ENCODE measurements at regions not wholly inside any gene's neighbourhood (a gene's known extent, or its start where the extent isn't known, plus 50 kb on each side); places are given as distances from the start of the nearest gene placed in this dataset.
A peak's percentile ranks its signal among the peaks of the same experiment; 100 is the strongest.

DNA sequence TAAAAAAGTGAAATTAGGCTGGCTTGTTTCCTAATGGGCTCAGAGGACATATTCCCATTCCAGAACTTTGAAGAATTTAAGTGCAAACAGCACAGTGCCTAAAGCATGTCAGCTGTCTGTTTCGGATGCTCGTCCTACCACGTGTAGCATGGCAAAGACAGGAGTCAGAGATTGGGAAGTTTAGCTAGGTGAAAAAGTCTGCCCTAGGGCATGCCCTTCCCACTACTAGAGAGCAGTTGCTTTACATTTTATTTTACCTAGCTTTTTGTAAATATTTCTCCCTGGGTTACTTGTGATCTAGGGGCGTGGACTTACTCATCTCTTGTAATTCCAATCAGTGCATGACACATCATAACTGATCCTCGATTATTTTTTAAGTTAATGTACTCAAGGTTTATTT lies 111.1 kb downstream of the LMO4 start:
- DNase-seq, result no peak

DNA sequence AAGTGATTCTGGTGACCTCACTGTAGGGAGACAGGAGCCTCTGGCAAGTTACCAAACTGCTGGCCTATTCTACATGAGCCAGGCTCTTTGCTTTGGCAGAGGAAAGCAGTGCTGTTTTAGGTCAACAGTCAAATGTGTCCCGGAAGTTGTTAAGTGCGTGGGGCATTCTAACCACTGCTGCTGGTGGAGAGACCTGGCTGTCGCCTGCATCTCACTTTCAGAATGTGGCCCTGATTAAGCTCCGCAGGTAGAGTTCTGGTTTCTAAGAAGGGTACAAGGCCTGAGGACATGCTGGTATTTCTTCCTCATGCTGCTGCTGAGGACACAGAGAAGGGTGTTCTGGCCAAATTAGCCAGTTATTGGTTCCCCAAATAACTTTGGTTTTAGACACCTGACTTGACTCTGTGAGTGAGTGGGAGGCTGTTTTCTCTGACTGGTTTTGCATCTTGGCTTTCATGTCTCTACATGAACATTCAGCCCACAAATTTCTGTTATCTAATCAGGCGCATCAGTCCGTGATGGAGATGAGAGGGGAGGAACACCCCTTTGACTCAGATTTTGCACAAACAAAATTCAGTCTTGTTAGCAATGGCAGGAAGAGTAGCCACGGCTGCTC lies 120.8 kb downstream of the LMO4 start:
- DNase-seq, result no peak

DNA sequence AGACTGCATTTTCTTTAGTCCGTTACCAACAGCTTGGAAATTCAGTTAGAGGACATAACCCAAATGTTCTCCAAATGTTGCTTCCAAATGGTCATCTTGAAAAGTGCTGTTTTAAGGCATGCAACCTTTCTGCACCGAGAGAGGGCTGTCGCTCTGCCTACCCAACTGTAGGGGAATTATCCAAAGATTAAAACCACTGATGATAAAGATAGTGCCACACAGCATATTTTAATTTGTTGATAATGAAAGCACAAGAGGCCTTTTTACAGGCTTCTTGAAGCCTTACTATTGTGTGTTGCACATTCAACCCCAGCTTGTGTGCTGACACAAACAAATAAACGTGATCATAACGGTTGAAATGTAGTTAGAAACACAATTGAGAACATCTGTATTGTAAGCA lies 121.5 kb downstream of the LMO4 start:
- no peak for DNase-seq

DNA sequence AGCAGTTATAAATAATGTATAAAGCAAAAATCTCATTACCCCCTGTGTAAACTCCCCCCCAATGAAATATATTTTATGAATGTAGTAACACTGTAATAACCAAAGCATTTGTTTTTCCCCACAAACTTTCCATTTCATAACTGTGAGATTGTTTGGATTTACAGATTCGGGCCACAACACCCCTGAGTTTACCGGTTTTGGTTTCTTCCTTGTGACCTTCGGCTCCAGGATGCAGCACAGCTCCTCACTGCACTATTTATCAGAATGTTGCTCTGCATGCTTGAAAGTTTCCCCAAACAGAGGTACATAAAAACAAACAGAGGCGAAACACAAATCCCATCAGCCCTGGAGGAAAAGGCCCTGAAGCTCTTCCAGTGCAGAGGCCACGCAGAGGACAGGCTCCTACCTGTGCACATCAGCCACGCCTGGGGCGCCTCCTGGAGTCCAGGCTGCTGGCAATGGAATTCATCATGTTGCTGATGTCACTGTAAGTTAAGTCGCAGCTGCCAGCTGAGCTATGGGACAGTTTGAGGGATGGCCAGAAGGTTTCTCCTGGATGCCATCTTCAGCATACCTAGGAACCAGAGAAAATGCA lies 122.0 kb downstream of the LMO4 start:
- no peak for DNase-seq

DNA sequence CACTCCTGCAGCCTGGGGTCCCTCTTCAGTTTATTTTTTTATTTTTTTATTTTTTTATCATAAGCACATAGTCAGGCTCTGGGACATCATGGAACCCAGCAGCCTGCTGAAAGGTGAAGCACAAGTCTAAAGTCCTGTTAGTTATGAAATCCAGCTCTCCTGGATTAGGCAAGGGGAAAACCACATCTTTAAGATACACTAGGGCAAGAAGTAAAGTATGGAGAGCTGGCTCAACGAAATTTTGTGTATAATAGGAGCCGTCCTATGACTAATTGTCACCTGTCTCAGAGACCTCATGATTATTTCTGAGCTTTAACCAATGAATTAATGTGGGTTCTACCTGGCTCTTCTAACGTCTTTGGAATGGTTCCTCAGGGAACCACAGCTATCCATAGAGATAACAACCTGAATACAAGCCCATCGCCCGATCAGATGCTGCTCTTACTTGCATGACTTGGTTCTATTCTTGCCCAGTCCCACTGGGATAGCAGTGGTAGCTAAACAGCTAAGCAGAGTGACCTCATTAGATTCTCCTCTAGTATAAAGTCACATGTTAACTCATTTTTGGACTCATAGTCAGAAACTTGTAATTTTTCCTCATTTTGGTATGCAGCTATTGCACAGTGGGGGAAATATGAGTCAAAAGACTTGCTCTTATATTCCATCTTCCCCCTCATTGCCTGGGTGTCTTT lies 122.7 kb downstream of the LMO4 start:
- peak; percentile 31 for DNase-seq

DNA sequence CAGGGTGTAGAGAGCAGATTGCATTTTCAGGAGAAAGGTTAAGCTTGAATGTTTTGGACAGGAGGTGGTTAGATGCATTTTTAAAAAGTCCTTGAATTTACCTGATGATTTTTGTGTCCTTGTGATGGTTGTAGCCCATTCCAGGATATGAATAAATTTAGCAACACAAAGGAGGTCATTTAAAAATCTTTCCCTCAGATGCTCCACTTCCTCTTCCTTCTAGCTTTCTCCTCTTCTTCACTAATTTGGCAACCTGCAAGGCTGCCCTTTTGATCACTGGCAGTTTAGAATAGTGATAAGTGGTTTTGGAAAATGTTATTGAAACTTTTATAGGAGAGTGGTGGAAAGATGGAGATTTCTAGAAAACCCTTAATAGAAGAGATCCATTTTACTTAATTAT lies 124.0 kb downstream of the LMO4 start:
- no peak for DNase-seq

DNA sequence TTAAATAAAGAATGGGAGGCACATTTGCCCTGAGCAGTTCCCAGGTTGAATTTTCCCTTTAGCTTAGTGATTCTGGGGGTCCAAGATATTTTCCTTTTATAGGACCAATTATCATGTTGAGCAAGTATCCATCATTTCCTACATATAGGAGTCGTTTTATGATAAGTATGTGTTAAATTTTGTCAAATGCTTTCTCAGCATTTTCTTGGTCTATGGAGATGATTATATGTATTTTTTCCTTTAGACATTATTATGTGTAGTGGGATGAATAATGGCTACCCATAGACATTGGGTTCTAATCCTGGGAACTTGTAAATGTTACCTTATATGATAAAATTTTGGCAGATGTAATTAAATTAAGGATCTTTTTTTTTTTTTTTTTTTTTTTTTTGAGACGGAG lies 128.7 kb downstream of the LMO4 start:
- DNase-seq, result no peak

DNA sequence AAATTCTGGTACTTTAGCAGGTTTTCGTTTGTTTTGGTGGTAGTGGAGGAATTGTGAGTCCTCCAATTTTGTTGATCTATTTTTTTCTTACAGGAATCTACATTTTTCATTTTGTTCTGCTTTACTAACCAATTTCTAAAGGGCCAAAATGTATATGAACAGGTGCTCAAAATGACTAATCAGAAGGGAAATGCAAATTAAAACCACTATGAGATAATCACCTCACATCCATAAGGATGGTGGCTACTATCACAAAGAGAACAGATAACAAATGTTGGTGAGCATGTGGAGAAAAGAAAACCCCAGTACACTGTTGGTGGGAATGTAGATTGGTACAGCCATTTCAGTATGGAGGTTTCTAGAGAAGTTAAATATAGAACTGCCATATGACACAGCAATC lies 134.2 kb downstream of the LMO4 start:
- no peak for DNase-seq

DNA sequence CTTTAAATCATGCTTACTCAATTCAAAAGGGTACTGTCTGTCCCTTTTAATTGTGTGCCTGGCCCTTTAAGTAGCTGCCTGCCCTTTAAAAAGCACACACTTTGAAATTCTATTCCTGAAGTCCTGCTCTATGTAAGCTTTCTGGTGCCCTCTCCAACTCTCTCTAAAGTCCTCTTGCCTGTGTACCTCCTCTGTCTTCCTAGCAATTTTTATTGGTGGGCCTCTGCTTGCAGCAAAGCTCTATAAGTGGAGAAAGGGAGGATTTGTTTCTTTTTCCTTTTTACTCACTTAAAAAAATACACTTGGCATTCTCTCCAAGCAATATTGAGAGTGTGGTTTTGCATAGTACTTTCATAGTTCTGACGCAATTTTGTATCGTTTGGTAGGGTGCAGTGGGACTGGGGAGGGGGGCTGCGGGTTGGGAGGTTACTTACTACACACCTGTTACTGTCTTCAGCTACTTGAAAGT lies 135.4 kb downstream of the LMO4 start:
- DNase-seq, result no peak

DNA sequence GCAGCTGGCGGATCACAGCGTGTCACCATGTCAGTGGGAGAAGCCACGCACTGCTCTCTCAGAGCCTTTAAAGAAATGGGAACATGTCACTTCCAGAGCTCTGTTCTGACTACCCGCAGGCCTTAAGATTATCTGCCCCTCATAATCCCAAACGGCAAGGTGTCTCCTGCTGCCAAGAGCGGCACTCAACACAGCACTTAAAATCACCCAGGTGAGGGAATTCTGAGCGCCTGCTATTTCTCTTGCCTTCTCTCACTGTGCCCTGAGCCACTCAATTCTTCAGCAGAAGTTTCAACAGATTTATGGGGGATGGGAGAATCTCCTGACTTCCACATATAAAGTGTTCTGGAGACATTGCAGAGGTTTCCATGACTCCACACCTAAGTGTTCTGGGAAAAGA lies 137.9 kb downstream of the LMO4 start:
- DNase-seq, result no peak

DNA sequence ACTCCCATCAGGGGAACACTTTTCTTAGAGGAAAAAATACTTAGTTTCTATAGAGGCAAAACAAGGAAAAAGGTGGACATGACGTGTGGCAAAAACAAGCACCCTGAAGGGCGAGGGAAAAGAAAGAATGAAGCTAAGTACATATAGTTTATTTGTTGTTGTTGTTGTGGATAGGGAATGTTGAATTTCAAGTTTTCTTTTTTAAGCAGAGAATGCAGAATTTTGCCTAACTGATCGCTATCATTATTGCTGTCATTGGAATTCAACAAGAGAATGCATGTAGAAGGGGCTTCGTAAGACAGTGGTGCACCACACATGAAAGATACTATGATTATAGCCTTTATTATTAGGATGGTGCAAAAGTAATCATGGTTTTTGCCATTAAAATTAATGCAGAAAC lies 144.0 kb downstream of the LMO4 start:
- no peak for DNase-seq

DNA sequence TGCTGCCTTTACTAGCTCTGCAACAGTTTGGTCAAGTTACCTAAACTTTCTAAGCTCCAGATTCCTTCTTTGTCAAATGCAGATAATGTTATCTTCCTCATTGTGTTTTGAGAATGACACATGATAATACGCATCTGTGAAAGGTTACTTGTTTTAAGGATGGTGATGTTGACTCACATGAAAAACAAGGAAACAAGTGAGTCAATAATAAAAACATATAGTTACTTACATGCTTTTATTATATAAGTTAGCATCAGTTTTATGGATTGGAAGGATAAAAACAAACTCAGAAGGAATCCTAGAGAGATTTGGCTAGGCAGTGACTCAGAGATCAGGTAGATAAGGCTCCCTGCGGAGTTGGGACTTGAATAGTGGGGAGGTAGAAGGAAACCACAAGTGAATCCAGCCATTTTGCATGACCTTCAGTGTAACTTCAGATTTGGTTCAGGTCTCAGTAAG lies 144.6 kb downstream of the LMO4 start:
- DNase-seq, result no peak

DNA sequence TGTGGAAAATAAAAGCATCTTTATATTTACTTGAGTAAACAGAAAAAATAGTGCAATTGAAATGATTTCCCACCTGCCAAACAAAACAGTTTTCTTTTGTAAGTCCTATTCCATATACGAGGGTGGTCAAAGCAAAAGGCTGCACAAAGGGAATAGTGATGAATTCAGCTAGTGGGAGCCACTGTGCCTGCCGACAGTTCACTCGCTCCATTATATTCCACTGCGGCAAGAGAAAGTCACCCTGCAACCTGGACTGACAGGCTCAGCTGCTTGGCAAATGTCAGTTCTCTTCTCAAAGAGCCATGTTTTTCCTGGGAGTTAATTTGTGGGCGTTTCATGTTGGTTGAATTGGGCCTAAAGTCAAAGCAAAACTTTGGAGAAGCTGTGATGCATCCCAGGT lies 145.4 kb downstream of the LMO4 start:
- DNase-seq, result no peak

DNA sequence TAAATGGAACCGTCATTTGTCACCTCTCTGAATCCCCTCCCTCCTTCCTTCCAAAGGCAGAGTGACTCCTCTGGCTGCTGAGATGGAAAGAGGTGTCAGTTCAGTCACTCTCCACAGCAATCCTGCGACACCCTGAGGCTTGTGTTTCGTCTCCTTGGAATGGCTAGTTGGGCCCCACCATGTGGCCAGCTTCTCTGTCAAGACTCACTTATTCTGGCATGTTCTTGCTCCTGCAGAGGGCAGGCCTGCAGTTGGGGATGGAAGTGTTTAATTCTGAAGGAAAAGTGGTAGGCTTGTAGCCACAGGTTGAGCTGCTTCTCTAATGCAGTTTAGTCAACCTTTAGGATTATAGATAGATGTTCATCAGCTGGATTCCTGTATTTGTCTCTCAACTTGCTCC lies 149.6 kb downstream of the LMO4 start:
- DNase-seq, result peak; percentile 13

DNA sequence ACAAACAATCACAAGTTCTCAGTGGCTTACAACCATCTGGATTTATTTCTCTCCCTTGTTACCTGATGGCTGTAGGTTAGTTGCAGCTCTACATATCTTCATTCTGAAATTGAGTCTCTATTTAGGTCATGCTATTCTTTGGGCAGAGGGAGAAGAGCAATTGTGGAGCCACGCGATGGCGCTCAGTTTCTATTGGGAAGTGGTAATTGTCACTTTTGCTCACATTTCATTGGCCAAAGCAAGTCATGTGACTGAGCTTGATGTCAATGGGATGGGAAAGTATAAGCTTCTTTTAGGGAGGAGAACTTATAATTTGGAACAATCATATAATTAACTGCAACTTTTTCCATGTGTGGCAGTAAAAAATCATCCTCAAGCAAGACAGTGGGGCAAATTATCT lies 166.5 kb downstream of the LMO4 start:
- DNase-seq, result no peak

DNA sequence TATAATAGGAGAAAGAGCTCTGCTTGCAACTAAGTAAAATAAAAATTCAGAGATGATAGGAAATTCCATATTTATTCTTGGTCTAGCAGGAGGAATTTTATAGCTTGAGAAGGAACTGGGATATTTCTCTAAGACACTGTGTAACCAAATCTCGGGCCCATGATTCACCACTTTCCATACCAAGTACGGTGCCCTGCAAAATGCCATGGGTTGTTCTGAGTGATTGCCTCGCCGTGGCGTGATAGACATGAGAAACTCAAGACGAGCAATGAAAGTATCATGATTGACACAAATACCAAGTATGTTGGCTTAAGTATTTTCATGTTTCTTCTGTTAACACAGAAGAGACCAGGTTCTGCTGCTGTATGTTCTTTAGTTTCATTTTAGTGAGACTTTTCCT lies 167.2 kb downstream of the LMO4 start:
- DNase-seq, result no peak

DNA sequence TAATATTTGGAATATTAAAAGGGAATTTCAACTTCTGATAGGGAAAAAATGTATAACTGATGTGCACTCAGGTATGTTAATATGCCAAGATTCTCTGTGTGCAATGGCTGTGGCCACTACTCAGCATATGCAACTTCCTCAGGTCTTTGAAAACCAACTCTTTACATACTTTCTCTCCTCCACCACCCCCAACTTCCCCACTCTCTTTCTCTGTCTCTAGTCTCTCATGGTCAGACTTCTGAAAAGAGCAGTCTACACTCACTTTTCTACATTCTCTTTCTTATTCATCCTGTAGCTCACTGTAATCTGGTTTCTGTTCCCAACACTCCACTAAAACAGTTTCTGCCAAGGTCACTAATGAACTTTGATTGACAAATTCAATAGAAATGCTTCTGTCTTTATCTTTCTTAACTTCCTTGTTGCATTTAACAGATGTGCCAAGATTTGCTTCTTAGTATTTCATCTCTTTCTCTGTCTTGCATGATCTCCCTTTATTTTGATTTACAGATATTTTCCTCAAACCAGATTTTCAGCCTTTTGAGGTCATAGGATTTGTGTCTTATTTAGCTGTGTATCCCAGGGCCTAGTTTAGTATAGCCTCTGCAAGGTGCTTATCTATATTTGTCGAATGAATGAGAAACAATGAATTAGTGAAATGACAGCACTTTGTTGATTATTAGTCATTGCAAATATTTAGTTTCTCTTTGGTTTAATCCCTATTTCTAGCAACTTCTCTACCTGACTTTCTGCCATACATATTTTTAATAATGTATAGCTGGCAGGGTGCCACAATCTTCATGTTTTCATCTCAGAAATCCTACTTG lies 168.9 kb downstream of the LMO4 start:
- no peak for DNase-seq

DNA sequence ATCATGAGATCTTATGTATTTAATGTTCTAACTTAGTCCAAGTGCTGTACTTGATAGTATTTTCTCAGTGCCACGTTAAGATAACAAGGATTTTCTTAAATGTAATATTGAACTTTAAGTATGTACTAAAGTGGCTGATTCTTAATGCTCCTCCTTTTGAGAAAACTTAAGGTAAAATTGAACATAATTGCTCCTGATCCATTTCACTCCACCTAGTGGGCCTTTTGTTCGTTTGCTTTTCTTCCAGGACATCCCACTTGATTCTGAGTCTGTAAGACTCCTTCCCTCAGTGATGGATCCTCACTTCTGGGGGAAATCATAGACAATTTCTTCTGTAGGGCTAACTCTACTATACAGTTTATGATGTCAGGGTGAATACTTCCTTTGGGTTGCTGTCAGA lies 173.1 kb downstream of the LMO4 start:
- no peak for DNase-seq

DNA sequence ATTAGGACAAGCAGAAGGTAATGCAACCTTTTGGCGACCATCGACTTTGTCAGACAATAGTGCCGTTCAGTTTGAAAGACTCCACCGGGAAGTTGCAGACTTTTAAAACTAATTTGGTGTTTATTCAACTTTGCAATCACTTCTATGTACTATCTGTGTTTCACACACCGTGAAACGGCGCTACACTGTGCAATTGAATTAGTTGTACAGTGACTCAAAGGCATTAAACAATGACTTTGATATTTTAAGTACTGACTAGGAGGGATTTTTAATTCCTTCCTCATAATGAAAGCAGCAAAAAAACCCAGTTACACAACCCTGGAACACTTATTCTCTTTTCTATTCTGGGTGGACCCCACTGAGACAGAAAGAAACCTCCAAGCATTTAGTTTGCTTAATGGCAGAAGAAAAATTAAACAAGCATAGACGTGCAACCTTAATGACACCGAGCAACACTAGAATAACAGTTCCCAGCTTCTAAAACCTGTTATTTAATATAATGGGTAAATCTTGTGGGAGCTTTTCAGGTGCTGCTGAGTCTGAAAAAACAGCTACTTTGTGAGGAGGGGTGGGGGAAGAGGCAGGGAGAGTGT lies 176.8 kb downstream of the LMO4 start:
- no peak for DNase-seq

DNA sequence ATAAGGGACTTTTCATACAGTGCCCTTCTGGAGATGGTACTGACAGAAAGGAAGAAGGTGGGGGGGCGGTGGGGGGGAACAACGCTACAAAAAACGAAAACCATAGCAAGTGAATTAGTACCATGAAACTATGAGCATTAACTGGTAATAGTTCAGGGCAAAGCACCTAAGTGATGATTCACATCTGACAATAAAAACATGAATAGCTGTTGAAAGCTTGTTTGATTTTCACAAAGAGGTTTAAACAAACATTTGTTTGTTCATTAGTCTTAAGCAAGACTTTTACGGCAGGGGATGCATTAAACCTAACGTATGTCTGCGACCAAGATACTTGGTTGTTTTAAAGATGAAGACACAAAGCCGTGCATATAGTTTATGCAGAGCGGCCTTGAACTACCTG lies 177.5 kb downstream of the LMO4 start:
- no peak for DNase-seq

DNA sequence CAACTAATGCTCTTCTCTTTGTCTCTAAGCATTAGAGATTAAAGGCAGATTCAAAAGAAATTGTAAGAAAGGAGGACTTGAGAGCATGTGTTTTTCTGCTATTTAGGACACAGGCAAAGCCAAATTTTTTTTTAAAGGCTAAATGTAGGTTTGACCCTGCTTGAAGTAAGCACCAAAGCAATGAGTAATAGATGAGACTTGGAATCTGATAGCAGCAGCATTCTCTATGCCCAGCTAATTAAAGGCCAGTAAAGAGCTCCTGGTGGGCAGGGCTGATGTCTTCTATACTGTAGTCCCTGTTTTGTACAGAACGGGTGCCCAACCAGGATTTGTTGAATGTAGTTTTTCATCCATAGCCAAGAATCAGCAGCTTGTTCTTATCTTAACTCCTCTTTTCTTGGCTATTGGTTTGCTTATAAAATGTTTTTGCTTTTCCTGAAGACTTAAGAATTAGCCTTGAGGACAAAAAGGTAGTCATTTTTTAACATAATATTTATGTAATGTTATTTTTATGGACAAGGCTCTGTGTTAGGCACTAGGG lies 179.6 kb downstream of the LMO4 start:
- DNase-seq, result peak; percentile 28

DNA sequence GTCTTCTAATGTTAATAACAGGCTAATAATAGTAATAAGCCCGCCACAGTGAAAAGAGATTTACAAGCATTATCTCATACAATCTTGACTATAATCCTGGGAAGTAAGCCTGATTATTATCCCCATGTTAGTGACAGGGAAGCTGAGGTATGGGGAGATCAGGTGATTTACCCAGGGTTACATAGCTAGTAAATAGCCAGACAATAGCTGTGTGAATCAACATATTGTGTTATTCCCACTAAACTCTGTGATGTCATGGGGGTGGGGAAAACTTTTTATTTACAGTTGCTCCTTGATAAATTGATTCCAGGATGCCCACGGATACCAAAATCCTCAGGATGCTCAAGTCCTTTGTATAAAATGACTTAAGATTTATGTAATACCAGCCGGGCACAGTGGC lies 181.9 kb downstream of the LMO4 start:
- DNase-seq, result no peak

DNA sequence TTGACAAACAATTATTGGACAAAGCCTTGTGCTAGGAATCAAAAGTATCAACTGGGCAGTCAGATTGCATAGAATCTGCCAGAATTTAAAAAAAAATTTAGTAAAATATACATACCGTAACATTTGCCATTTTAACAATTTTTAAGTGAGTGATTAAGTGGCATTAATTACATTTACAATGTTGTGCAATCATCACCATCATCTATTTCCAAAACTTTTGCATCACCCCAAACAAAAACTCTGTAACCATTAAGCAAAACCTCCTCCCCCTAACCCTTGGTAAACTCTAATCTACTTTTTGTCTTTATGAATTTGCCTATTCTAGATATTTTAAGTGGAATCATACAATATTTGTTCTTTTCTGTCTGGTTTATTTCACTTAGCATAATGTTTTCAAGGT lies 182.8 kb downstream of the LMO4 start:
- DNase-seq, result no peak

Measured in HCEC 1CT (cell line).